Trophoblast cell (in vitro differentiated cells and primary cell): ENCODE measurements at regions not wholly inside any gene's neighbourhood (a gene's known extent, or its start where the extent isn't known, plus 50 kb on each side); places are given as distances from the start of the nearest gene placed in this dataset.
A peak's percentile ranks its signal among the peaks of the same experiment; 100 is the strongest.

Source experiments
- DNase-seq, 2 donors: peaks; one replicate each; pipeline ENCODE4 v3.0.0-alpha.2; 2016
- H2AFZ ChIP-seq: 2 replicates; pipeline ENCODE4 v1.6.1; 2013; ENCODE audit warnings: low read length, moderate library complexity, mild to moderate bottlenecking; ENCODE audit not compliant: insufficient read depth, poor library complexity
- H2AK5ac ChIP-seq: 2 replicates; pipeline ENCODE4 v1.6.1; 2013; ENCODE audit warnings: mild to moderate bottlenecking, low read length
- H2BK120ac ChIP-seq: 2 replicates; pipeline ENCODE4 v1.6.1; 2013; ENCODE audit warnings: low read length, mild to moderate bottlenecking, moderate library complexity; ENCODE audit not compliant: insufficient read depth, poor library complexity
- H2BK12ac ChIP-seq: 2 replicates; pipeline ENCODE4 v1.6.1; 2013; ENCODE audit warnings: mild to moderate bottlenecking, low read length, moderate library complexity
- H2BK5ac ChIP-seq: 2 replicates; pipeline ENCODE4 v1.6.1; 2013; ENCODE audit warnings: low read length, low read depth, moderate library complexity, mild to moderate bottlenecking; ENCODE audit not compliant: poor library complexity
- H3K14ac ChIP-seq: 2 replicates; pipeline ENCODE4 v1.6.1; 2013; ENCODE audit warnings: mild to moderate bottlenecking, low read length
- H3K18ac ChIP-seq: 2 replicates; pipeline ENCODE4 v1.6.1; 2013; ENCODE audit warnings: mild to moderate bottlenecking, low read length
- H3K23ac ChIP-seq: 2 replicates; pipeline ENCODE4 v1.6.1; 2013; ENCODE audit warnings: low read length
- H3K27ac ChIP-seq: 2 replicates; pipeline ENCODE4 v1.5.1; 2013; ENCODE audit warnings: low read depth, mild to moderate bottlenecking, inconsistent platforms, low read length, moderate library complexity
- H3K27me3 ChIP-seq: 2 replicates; pipeline ENCODE4 v1.6.1; 2013; ENCODE audit warnings: inconsistent platforms, mild to moderate bottlenecking, low read length, moderate library complexity; ENCODE audit not compliant: insufficient read depth
- H3K36me3 ChIP-seq, 2 experiments: 1 replicate in 1 of 2; 2 replicates in 1 of 2; pipeline ENCODE4 v1.6.1; 2013; ENCODE audit warnings: low read length in 2 of 2, mild to moderate bottlenecking in 2 of 2, moderate library complexity in 1 of 2; ENCODE audit not compliant: insufficient read depth in 2 of 2, control insufficient read depth in 1 of 2
- H3K4ac ChIP-seq: 2 replicates; pipeline ENCODE4 v1.6.1; 2013; ENCODE audit warnings: low read depth, mild to moderate bottlenecking, low read length, moderate library complexity
- H3K4me1 ChIP-seq, 2 experiments: 1 replicate in 1 of 2; 2 replicates in 1 of 2; pipeline ENCODE4 v1.6.1; 2013; ENCODE audit warnings: low read length in 2 of 2, mild to moderate bottlenecking in 2 of 2, moderate library complexity in 1 of 2; ENCODE audit not compliant: insufficient read depth in 2 of 2, control insufficient read depth in 1 of 2
- H3K4me2 ChIP-seq: 2 replicates; pipeline ENCODE4 v1.6.1; 2013; ENCODE audit warnings: inconsistent platforms, mild to moderate bottlenecking, low read length, moderate library complexity
- H3K4me3 ChIP-seq: 2 replicates; pipeline ENCODE4 v1.5.1; 2013; ENCODE audit warnings: mild to moderate bottlenecking, low read depth, low read length, inconsistent platforms
- H3K79me1 ChIP-seq: one replicate; pipeline ENCODE4 v1.6.1; 2013; ENCODE audit warnings: low read length
- H3K79me2 ChIP-seq: 2 replicates; pipeline ENCODE4 v1.6.1; 2013; ENCODE audit warnings: low read length, mild to moderate bottlenecking; ENCODE audit not compliant: control insufficient read depth, insufficient read depth, poor library complexity
- H3K9ac ChIP-seq: 2 replicates; pipeline ENCODE4 v1.6.1; 2013; ENCODE audit warnings: mild to moderate bottlenecking, low read length
- H3K9me3 ChIP-seq: 2 replicates; pipeline ENCODE4 v1.6.1; 2013; ENCODE audit warnings: low read depth, mild to moderate bottlenecking, control low read depth, inconsistent platforms, low read length; ENCODE audit not compliant: insufficient read depth
- H4K12ac ChIP-seq: 2 replicates; pipeline ENCODE4 v1.6.1; 2013; ENCODE audit warnings: low read depth, mild to moderate bottlenecking, low read length, moderate library complexity
- H4K8ac ChIP-seq: 2 replicates; pipeline ENCODE4 v1.6.1; 2013; ENCODE audit warnings: low read depth, mild to moderate bottlenecking, low read length, moderate library complexity
- H4K91ac ChIP-seq: one replicate; pipeline ENCODE4 v1.6.1; 2013; ENCODE audit warnings: low read depth, mild to moderate bottlenecking, low read length, moderate library complexity
- WGBS: extraction: QIAGEN DNeasy Blood & Tissue Kit; methylation state at CpG from one replicate; pipeline ENCODE4 v1.1.7; 2013; ENCODE audit warnings: missing lambda C conversion rate; ENCODE audit not compliant: insufficient read length, insufficient coverage; ENCODE audit errors: extremely low coverage; 5-methylcytosine and 5-hydroxymethylcytosine counted together

DNA sequence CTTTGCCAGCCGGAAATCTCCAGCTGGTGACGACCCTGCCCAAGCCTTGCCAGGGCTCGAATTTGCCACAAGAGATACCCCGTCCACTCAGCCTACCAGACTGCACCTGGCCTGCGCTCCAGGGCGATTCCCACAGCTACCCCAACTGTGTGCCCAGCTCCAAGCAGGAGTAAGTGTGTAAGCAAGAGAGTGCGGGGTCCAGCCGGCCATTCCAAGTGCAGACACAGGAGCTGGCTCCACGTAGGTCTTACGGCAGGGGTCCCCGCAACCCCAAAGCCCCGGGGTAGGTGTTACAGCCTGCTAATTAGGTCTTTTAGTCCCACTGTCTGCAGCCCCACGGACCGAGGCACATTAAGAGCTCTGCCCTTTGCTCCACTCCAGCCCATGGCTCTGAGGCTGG is 1305.2 kb downstream of the ARAP2 start:
- Histone ChIP-seq H3K9me3 (no peaks in the 10 kb centered on the region), H4K12ac (peak overlapping the region; percentile 56), H3K4me1 (no peaks in the 10 kb centered on the region), H2BK5ac (no peak overlapping the region), H3K23ac (no peak overlapping the region), H2AK5ac (no peak overlapping the region), H3K79me1 (no peaks in the 10 kb centered on the region), H2BK12ac (no peak overlapping the region), H3K36me3 (no peaks in the 10 kb centered on the region), H3K9ac (peak overlapping the region; percentile 37), H3K27me3 (no peaks in the 10 kb centered on the region), H3K27ac (no peak overlapping the region), H4K91ac (no peak overlapping the region), H3K4me3 (no peak overlapping the region), H2AFZ (no peak overlapping the region), H3K4ac (no peak overlapping the region), H4K8ac (no peak overlapping the region), H3K4me2 (no peak overlapping the region), H3K79me2 (no peaks in the 10 kb centered on the region), H3K18ac (no peak overlapping the region), H2BK120ac (no peak overlapping the region), H3K14ac (no peak overlapping the region)
- WGBS = no CpG with 5 or more reads among the region's 14 CpGs
- no peak for DNase-seq

DNA sequence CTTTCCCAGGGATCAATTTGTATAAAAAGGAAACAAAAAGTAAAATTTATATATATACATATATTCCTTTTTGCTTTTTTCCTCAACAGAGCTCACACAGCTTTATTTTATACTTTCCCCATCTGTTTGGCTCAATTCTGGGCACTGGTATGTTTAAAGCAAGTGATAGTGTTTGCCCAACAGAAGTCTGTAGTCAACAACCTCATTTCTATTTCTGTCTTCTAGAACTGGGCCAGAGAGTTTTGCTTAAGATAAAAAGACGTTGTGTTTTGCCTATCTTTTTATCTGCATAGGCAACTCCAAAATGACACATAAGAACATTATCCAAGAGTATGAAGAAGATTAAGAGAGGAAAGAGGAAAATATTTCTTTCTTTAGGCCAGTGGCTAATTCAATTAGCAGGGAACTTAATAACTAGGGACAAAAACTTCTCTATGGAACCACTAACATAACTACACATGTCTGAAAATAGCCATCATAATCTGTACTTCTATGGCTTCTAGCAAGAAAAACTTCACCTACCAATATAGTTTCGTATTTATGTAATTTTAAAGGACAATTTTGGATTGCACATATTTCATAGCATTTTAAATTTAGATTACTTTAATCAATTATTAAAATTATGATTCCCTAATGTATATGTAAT is 1300.5 kb downstream of the ARAP2 start:
- H3K79me2 ChIP-seq = no peaks in the 10 kb centered on the region
- H2AK5ac ChIP-seq = no peak overlapping the region
- no CpG with 5 or more reads among the region's 2 CpGs for WGBS
- no peak overlapping the region for H3K23ac ChIP-seq
- H3K14ac ChIP-seq = no peak overlapping the region
- no peak overlapping the region for H4K12ac ChIP-seq
- no peak overlapping the region for H3K4ac ChIP-seq
- no peaks in the 10 kb centered on the region for H3K79me1 ChIP-seq
- no peak overlapping the region for H2BK12ac ChIP-seq
- no peak overlapping the region for H3K4me3 ChIP-seq
- no peak overlapping the region for H2AFZ ChIP-seq
- H3K4me2 ChIP-seq = no peak overlapping the region
- no peak overlapping the region for H2BK5ac ChIP-seq
- H3K9ac ChIP-seq = no peak overlapping the region
- no peaks in the 10 kb centered on the region for H3K9me3 ChIP-seq
- no peak overlapping the region for H3K18ac ChIP-seq
- H4K8ac ChIP-seq = no peak overlapping the region
- no peak overlapping the region for H3K27ac ChIP-seq
- H4K91ac ChIP-seq = no peak overlapping the region
- no peaks in the 10 kb centered on the region for H3K36me3 ChIP-seq
- DNase-seq = no peak
- H3K4me1 ChIP-seq = no peaks in the 10 kb centered on the region
- H2BK120ac ChIP-seq = no peak overlapping the region
- H3K27me3 ChIP-seq = no peaks in the 10 kb centered on the region

DNA sequence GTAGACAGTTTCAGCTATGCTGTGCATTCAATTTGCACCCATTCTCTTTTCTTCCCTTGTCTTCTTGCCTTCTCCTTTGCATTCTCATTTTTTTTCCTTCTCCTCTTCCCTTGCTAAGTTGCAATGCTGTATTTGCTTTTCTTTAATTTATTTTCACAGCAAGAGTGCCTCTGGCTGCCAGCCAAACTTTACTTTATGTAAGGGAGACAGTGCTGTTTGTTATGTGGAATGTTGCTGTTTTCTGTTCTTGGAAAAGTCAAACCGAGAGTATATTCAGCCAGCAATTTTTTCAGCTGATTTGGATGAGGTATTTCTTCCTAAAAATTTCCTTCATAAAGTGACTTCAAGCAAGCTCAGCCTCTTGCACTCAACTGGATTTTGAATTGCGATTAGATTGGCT is 1293.4 kb downstream of the ARAP2 start:
- no CpG with 5 or more reads among the region's 2 CpGs for WGBS
- Histone ChIP-seq H4K8ac (no peak overlapping the region), H3K79me1 (no peaks in the 10 kb centered on the region), H2BK120ac (no peak overlapping the region), H2BK12ac (no peak overlapping the region), H3K27ac (no peak overlapping the region), H3K79me2 (no peaks in the 10 kb centered on the region), H3K4me3 (no peak overlapping the region), H2AK5ac (no peak overlapping the region), H3K4me1 (no peaks in the 10 kb centered on the region), H4K91ac (no peak overlapping the region), H3K14ac (no peak overlapping the region), H3K23ac (no peak overlapping the region), H3K36me3 (no peaks in the 10 kb centered on the region), H3K18ac (no peak overlapping the region), H2BK5ac (no peak overlapping the region), H3K27me3 (no peaks in the 10 kb centered on the region), H3K4me2 (no peak overlapping the region), H3K9ac (no peak overlapping the region), H3K4ac (no peak overlapping the region), H4K12ac (no peak overlapping the region), H2AFZ (no peak overlapping the region), H3K9me3 (no peaks in the 10 kb centered on the region)
- no peak for DNase-seq

DNA sequence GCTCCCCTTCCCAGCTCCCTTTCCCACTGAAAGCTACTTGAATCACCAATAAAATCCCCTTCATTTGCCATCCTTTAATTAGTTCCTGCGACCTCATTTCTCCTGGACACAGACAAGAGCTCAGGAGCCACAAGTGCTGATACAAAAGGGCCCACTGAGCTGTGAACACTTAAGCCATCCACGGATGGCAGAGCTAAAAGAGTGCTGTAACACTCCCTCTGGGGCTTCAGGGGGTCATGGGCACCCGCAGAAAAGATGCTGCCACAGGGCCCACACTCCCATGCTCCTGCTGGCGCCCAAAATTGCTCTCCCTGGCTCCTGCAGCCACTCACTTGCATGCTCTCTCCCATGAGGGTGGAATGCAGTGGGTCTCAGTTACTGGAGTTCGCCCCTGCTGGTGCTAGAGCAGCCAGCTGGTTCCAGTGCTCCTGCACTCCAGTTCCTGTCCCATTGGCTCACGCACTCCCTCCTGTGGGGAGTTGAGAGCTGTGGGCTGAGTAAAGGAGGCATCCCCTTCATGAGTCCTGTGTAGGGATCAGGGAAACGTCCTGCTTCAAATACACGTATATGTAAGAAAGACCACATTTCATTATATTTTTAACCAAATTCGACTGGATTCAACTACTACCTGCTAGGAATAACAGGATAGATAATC is 1291.0 kb downstream of the ARAP2 start:
- Histone ChIP-seq H3K23ac (no peak overlapping the region), H2BK12ac (no peak overlapping the region), H2AK5ac (no peak overlapping the region), H4K91ac (no peak overlapping the region), H2AFZ (no peak overlapping the region), H3K27ac (no peak overlapping the region), H3K18ac (no peak overlapping the region), H3K9me3 (no peaks in the 10 kb centered on the region), H2BK5ac (no peak overlapping the region), H3K4me1 (no peaks in the 10 kb centered on the region), H3K4ac (no peak overlapping the region), H4K8ac (no peak overlapping the region), H3K27me3 (no peaks in the 10 kb centered on the region), H3K4me2 (no peak overlapping the region), H3K4me3 (no peak overlapping the region), H3K36me3 (no peaks in the 10 kb centered on the region), H4K12ac (no peak overlapping the region), H3K14ac (no peak overlapping the region), H2BK120ac (no peak overlapping the region), H3K79me2 (no peaks in the 10 kb centered on the region), H3K9ac (no peak overlapping the region), H3K79me1 (no peaks in the 10 kb centered on the region)
- DNase-seq = peak; percentile 38 to 54
- no CpG with 5 or more reads among the region's 9 CpGs for WGBS
